ENCODE measurements at regions not wholly inside any gene's neighbourhood (a gene's known extent, or its start where the extent isn't known, plus 50 kb on each side); places are given as distances from the start of the nearest gene placed in this dataset.

- CTCF ChIA-PET: no interaction called here
- DNase-seq: no peak
- H3K27me3 ChIP-seq (ENCODE audit: control insufficient read depth in 1 of 2, insufficient read depth in 2 of 2, low read length in 2 of 2): no peaks in the 10 kb centered on the region
- H3K9me3 ChIP-seq (ENCODE audit: control insufficient read depth in 1 of 2, insufficient read depth in 1 of 2, low read length in 2 of 2): no peaks in the 10 kb centered on the region
- TF ChIP-seq, protein P1, sequence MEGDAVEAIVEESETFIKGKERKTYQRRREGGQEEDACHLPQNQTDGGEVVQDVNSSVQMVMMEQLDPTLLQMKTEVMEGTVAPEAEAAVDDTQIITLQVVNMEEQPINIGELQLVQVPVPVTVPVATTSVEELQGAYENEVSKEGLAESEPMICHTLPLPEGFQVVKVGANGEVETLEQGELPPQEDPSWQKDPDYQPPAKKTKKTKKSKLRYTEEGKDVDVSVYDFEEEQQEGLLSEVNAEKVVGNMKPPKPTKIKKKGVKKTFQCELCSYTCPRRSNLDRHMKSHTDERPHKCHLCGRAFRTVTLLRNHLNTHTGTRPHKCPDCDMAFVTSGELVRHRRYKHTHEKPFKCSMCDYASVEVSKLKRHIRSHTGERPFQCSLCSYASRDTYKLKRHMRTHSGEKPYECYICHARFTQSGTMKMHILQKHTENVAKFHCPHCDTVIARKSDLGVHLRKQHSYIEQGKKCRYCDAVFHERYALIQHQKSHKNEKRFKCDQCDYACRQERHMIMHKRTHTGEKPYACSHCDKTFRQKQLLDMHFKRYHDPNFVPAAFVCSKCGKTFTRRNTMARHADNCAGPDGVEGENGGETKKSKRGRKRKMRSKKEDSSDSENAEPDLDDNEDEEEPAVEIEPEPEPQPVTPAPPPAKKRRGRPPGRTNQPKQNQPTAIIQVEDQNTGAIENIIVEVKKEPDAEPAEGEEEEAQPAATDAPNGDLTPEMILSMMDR (IDR thresholded peaks at IDR 0.05): no peak
- Mint-ChIP-seq H3K9me3 (no peaks in the 10 kb centered on the region), H3K4me3 (no peak overlapping the region), H3K27me3 (peaks cover 5% of the 10 kb centered on the region), H3K36me3 (ENCODE audit: low read depth) (no peaks in the 10 kb centered on the region), H3K4me1 (ENCODE audit: low read depth) (no peaks in the 10 kb centered on the region), H3K27ac (no peak overlapping the region)
- no peak overlapping the region for H3K27ac ChIP-seq (ENCODE audit: low read depth in 1 of 2, low read length in 2 of 2)
- H3K4me3 ChIP-seq (ENCODE audit: low read length): no peak overlapping the region
- intact Hi-C loops (cut with DNase I, micrococcal nuclease): no loop called here
- POLR2A ChIA-PET: no interaction called here
- no peaks in the 10 kb centered on the region for H3K36me3 ChIP-seq (ENCODE audit: insufficient read depth, low read length)
- H3K4me1 ChIP-seq (ENCODE audit: insufficient read depth, low read length): no peaks in the 10 kb centered on the region
- no peak for ATAC-seq (ENCODE audit: poor library complexity)
Measured at GRCh38 chr3:153889905-153890334, 231.3 kb upstream of the ARHGEF26 start.

DNA sequence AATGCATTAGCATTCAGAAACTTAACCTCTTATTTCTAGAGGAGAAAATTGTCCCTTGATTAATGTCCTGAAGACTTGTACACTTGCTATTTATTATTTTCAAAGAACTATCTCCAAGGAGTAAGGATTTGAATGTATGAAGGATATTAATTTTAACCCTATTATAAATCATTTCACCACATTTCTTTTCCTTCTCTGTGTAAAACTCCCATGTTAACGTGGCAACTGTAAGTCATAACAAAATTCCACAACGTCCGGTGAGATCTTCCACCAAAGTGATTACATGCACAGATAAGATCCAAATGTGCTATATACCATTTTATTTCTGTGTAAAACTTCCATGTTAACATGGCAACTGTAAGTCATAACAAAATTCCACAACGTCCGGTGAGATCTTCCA is 229.1 kb upstream of the ARHGEF26 start:
- CTCF ChIA-PET: no interaction called here
- H3K4me3 Mint-ChIP-seq: no peak overlapping the region
- H3K27ac Mint-ChIP-seq: no peak overlapping the region

GRCh38 chr3:153894857-153895256 is 226.3 kb upstream of the ARHGEF26 start:
- Histone ChIP-seq H3K9me3 (ENCODE audit: control insufficient read depth in 1 of 2, insufficient read depth in 1 of 2, low read length in 2 of 2) (no peaks in the 10 kb centered on the region), H3K27me3 (ENCODE audit: control insufficient read depth in 1 of 2, insufficient read depth in 2 of 2, low read length in 2 of 2) (no peaks in the 10 kb centered on the region), H3K4me1 (ENCODE audit: insufficient read depth, low read length) (no peaks in the 10 kb centered on the region), H3K36me3 (ENCODE audit: insufficient read depth, low read length) (no peaks in the 10 kb centered on the region), H3K27ac (ENCODE audit: low read depth in 1 of 2, low read length in 2 of 2) (no peak overlapping the region), H3K4me3 (ENCODE audit: low read length) (no peak overlapping the region)
- no peaks in the 10 kb centered on the region for H3K4me1 Mint-ChIP-seq (ENCODE audit: low read depth)
- no peaks in the 10 kb centered on the region for H3K36me3 Mint-ChIP-seq (ENCODE audit: low read depth)
- no peak for DNase-seq
- TF ChIP-seq, protein P1 (IDR thresholded peaks at IDR 0.05): no peak
- H3K27ac Mint-ChIP-seq: no peak overlapping the region
- ChIA-PET POLR2A (no interaction called here), CTCF (no interaction called here)
- intact Hi-C loops (cut with DNase I, micrococcal nuclease): no loop called here
- H3K4me3 Mint-ChIP-seq: no peak overlapping the region
- H3K27me3 Mint-ChIP-seq: peaks cover 5% of the 10 kb centered on the region
- no peak for ATAC-seq (ENCODE audit: poor library complexity)
- H3K9me3 Mint-ChIP-seq: no peaks in the 10 kb centered on the region

More for the DNA sequence above, 229.1 kb upstream of the ARHGEF26 start:
- no peaks in the 10 kb centered on the region for H3K27me3 ChIP-seq (ENCODE audit: control insufficient read depth in 1 of 2, insufficient read depth in 2 of 2, low read length in 2 of 2)
- Mint-ChIP-seq H3K36me3 (ENCODE audit: low read depth) (no peaks in the 10 kb centered on the region), H3K4me1 (ENCODE audit: low read depth) (no peaks in the 10 kb centered on the region), H3K9me3 (no peaks in the 10 kb centered on the region), H3K27me3 (peaks cover 5% of the 10 kb centered on the region)
- ATAC-seq (ENCODE audit: poor library complexity) (no peak), DNase-seq (no peak)
- POLR2A ChIA-PET: no interaction called here
- H3K4me1 ChIP-seq (ENCODE audit: insufficient read depth, low read length): no peaks in the 10 kb centered on the region
- H3K4me3 ChIP-seq (ENCODE audit: low read length): no peak overlapping the region
- TF ChIP-seq, protein P1 (IDR thresholded peaks at IDR 0.05): no peak
- H3K27ac ChIP-seq (ENCODE audit: low read depth in 1 of 2, low read length in 2 of 2): no peak overlapping the region
- H3K36me3 ChIP-seq (ENCODE audit: insufficient read depth, low read length): no peaks in the 10 kb centered on the region
- intact Hi-C loops (cut with DNase I, micrococcal nuclease): no loop called here
- H3K9me3 ChIP-seq (ENCODE audit: control insufficient read depth in 1 of 2, insufficient read depth in 1 of 2, low read length in 2 of 2): no peaks in the 10 kb centered on the region
